C4-2B (cell line): ENCODE measurements at regions not wholly inside any gene's neighbourhood (a gene's known extent, or its start where the extent isn't known, plus 50 kb on each side); places are given as distances from the start of the nearest gene placed in this dataset.

Source experiments
- H3K27ac ChIP-seq: fragments of 450-650 bp; 2 replicates; pipeline ENCODE4 v1.5.1; 2017
- CTCF ChIP-seq: fragments of 450-650 bp; conservative IDR thresholded peaks from 2 replicates; pipeline ENCODE4 v1.5.1; 2017; ENCODE audit warnings: mild to moderate bottlenecking
- ZFX ChIP-seq: fragments of 450-650 bp; IDR thresholded peaks from 2 replicates; pipeline ENCODE4 v1.6.1; 2017

DNA sequence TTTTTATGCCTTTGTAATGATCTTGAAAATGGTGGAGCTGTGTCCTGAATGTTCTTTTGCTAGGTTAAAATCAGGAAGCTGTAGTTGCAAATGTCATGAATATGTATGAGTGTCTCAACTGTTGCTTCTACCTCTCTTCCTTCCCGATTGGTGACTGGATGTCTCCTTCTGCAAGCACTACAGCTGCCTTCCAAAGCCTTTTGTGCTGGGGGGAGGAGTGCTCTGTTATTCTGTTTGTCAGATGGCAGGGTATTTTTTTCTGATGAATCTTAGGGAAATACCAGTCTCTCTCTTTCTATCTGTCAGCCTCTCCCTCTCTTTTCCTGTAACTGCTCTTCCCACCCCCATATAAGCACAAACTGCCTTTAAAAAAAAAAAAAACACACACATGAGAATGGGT lies 1396.3 kb upstream of the CELF4 start:
- TF ChIP-seq ZFX (no peak), CTCF (no peak)
- H3K27ac ChIP-seq, result no peak overlapping the region

DNA sequence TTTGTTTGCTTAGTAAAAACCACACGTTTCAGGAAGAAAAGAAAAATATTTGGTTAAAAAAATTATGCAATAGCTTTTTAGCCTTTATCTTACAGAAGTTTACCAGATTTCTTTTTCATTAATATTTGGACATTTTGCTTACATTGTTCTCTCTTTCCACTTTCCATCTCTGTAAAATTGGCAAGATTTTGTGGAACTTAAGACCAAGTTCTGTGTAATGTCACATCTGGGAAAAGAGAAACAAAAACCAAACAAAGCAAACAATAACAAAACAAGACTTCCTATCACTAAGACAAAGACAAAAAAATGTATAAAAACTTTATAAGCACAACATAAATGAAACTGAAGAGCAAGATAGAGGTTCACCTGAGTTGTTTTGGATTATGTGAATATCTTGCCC lies 1392.1 kb upstream of the CELF4 start:
- no peak overlapping the region for H3K27ac ChIP-seq
- no peak for TF ChIP-seq CTCF
- no peak for TF ChIP-seq ZFX

- H3K27ac ChIP-seq, result no peak overlapping the region
- TF ChIP-seq ZFX, result no peak
- TF ChIP-seq CTCF, result no peak
Measured at GRCh38 chr18:38956068-38956467, 1390.5 kb upstream of the CELF4 start.

GRCh38 chr18:38951633-38952032 lies 1386.0 kb upstream of the CELF4 start:
- TF ChIP-seq ZFX (no peak), CTCF (no peak)
- no peak overlapping the region for H3K27ac ChIP-seq

- TF ChIP-seq CTCF (no peak), ZFX (no peak)
- no peak overlapping the region for H3K27ac ChIP-seq
Measured at GRCh38 chr18:38948436-38948835, 1382.8 kb upstream of the CELF4 start.

DNA sequence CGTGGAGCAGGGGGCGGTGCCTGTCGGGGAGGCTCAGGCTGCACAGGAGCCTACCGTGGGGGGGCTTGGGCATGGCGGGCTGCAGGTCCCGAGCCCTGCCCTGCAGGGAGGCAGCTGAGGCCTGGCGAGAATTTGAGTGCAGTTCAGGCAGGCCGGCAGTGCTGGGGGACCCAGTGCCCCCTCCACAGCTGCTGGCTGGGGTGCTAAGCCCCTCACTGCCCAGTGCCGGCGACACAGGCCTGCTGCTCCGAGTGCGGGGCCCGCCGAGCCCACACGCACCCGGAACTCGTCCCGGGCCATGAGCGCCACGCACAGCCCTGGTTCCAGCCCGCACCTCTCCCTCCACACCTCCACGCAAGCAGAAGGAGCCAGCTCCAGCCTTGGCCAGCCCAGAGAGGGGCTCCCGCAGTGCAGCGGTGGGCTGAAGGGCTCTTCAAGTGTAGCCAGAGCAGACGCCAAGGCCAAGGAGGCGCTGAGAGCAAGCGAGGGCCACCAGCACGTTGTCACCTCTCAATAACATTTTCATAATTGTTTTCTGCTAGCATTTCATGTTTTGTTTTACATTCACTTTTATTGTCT lies 1378.9 kb upstream of the CELF4 start:
- TF ChIP-seq ZFX, result no peak
- TF ChIP-seq CTCF, result no peak

DNA sequence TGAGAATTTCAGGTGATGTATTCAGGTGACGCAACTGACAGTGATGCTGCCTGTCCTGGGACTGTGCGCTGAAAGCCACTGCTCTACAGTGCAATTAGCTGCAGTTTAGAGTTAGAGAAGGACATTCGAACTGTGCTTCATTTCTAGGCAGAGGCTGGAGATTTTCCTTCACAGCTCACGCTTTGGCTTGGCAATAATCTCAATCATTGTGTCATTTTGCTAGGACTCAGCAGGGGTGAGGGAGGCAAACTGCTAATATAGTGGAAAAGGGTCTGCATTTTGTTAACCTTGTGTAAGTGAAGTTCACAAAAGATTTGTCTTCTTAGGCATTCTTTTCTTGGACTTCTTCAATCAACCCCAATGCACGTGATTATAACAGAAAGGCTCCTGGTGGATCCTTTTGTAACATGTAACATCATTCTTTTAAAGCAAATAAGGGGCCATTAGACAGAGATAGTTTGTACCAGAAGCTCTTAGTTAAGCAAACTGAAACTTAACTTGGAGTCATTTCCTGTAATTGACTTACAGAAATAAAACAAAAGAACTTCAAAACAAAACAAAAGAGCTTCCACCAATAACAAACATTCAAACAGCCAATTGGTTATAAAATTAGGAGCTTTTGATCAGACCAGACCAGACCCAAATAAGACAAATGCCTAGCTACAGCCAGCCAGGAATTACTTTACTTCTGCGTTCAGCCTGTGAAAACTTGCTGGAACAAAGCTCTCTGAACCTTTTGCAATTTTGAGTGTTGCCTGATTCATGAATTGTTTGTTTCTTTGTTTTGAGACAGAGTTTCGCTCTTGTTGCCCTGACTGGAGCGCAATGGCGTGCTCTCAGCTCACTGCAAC lies 1376.3 kb upstream of the CELF4 start:
- TF ChIP-seq CTCF (no peak), ZFX (no peak)
- no peak overlapping the region for H3K27ac ChIP-seq

More for the DNA sequence above, 1378.9 kb upstream of the CELF4 start:
- no peak overlapping the region for H3K27ac ChIP-seq
